ENCODE measurements at regions not wholly inside any gene's neighbourhood (a gene's known extent, or its start where the extent isn't known, plus 50 kb on each side); places are given as distances from the start of the nearest gene placed in this dataset.

DNA sequence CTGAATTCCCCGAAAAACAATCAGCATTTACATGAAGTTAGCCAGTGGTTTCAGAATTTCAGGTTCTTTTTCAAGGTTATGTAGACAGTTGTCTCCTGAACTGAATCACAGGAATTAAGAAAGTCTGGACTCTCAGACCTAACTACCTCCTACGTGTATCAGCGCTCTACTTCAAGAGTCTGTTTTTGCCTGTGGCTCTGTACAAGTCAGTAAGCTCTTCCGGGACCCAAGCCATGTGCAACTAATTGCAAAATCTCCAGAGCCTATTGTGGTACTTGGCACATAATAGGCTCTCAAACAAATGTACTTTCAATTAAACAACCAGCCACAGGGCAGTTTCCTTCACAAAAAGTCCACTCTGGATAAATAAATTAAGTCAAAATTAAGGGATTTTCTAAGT, 414.2 kb downstream of the PDCD6IP start:
- no peaks in the 10 kb centered on the region for H3K79me2 ChIP-seq (ENCODE audit: control insufficient read depth, insufficient read depth, low read length)
- Mint-ChIP-seq H3K4me1 (peaks cover 39% of the 10 kb centered on the region), H3K9me3 (ENCODE audit: insufficient read depth) (no peaks in the 10 kb centered on the region), H3K27me3 (no peaks in the 10 kb centered on the region), H3K4me3 (no peak overlapping the region), H3K27ac (no peak overlapping the region)
- no peaks in the 10 kb centered on the region for H3K27me3 ChIP-seq (replicated peaks in 1 of 4; ENCODE audit: control extremely low read depth in 1 of 4, control insufficient read depth in 3 of 4, insufficient read depth in 4 of 4, low read length in 3 of 4)
- no peak overlapping the region for H2AFZ ChIP-seq (ENCODE audit: insufficient read depth, low read depth, low read length, poor library complexity, severe bottlenecking)
- H4K20me1 ChIP-seq (ENCODE audit: control insufficient read depth, insufficient read depth, low read length, poor library complexity, severe bottlenecking), result no peaks in the 10 kb centered on the region
- H3K4me3 ChIP-seq (ENCODE audit: control extremely low read depth in 1 of 5, extremely low read depth in 1 of 5, insufficient read depth in 1 of 5, low read depth in 2 of 5, low read length in 4 of 5), result no peak overlapping the region
- POLR2A ChIA-PET, result no interaction called here
- CTCF ChIA-PET, result no interaction called here
- H3K27ac ChIP-seq (ENCODE audit: low read length in 2 of 2), result no peak overlapping the region
- peaks cover 5 to 18% of the 10 kb centered on the region in 2 donors for H3K4me1 ChIP-seq (ENCODE audit: control insufficient read depth in 2 of 2, insufficient read depth in 2 of 2, low read length in 2 of 2)
- intact Hi-C loops (cut with micrococcal nuclease), result no loop called here
- H3K9me3 ChIP-seq (ENCODE audit: control extremely low read depth in 1 of 3, control insufficient read depth in 2 of 3, insufficient read depth in 1 of 3, low read length in 2 of 3), result no peaks in the 10 kb centered on the region
- H3K9ac ChIP-seq (ENCODE audit: low read length), result no peak overlapping the region
- 73% methylated on average over 3 of the region's 4 CpGs for WGBS (ENCODE audit: insufficient coverage)
- no peak for DNase-seq
- no peaks in the 10 kb centered on the region for H3K36me3 ChIP-seq (replicated peaks in 1 of 2; ENCODE audit: control extremely low read depth in 1 of 2, control insufficient read depth in 1 of 2, extremely low read depth in 1 of 2, insufficient read depth in 2 of 2, low read length in 1 of 2)
- TF ChIP-seq, protein P1, sequence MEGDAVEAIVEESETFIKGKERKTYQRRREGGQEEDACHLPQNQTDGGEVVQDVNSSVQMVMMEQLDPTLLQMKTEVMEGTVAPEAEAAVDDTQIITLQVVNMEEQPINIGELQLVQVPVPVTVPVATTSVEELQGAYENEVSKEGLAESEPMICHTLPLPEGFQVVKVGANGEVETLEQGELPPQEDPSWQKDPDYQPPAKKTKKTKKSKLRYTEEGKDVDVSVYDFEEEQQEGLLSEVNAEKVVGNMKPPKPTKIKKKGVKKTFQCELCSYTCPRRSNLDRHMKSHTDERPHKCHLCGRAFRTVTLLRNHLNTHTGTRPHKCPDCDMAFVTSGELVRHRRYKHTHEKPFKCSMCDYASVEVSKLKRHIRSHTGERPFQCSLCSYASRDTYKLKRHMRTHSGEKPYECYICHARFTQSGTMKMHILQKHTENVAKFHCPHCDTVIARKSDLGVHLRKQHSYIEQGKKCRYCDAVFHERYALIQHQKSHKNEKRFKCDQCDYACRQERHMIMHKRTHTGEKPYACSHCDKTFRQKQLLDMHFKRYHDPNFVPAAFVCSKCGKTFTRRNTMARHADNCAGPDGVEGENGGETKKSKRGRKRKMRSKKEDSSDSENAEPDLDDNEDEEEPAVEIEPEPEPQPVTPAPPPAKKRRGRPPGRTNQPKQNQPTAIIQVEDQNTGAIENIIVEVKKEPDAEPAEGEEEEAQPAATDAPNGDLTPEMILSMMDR (IDR thresholded peaks at IDR 0.05), result no peak
- no peak for TF ChIP-seq EZH2 (IDR thresholded peaks at IDR 0.05; ENCODE audit: borderline replicate concordance, insufficient read depth, low read depth, low read length, poor library complexity, severe bottlenecking)
- ATAC-seq (ENCODE audit: low read depth), result no peak
- H3K4me2 ChIP-seq (replicated peaks; ENCODE audit: low read depth, low read length, poor library complexity, severe bottlenecking), result no peak overlapping the region

DNA sequence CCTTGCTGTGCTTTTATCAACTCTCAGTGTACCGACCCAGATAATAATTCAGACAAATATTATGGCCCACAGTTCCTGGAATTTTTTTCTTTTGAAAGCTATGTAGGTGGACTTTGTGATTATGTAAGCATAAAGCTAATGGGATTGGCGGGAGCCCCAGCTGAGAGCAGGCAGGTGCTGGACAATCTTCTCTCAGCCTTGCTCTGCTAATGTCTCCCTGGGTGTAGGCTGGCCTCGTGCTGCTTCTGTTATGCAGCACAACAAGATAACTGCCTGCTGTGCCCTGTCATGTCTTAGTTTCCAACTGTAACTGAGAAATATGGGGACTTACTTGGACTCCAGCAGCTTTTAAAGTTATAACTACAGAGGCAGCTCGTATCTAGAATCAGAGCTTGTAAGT, 415.0 kb downstream of the PDCD6IP start:
- no peaks in the 10 kb centered on the region for H3K27me3 Mint-ChIP-seq
- TF ChIP-seq EZH2 (IDR thresholded peaks at IDR 0.05; ENCODE audit: borderline replicate concordance, insufficient read depth, low read depth, low read length, poor library complexity, severe bottlenecking), result no peak
- TF ChIP-seq, protein P1 (IDR thresholded peaks at IDR 0.05), result no peak
- Histone ChIP-seq H3K4me1 (ENCODE audit: control insufficient read depth in 2 of 2, insufficient read depth in 2 of 2, low read length in 2 of 2) (peaks cover 5 to 18% of the 10 kb centered on the region in 2 donors), H2AFZ (ENCODE audit: insufficient read depth, low read depth, low read length, poor library complexity, severe bottlenecking) (no peak overlapping the region), H3K27ac (ENCODE audit: low read length in 2 of 2) (no peak overlapping the region), H3K9me3 (ENCODE audit: control extremely low read depth in 1 of 3, control insufficient read depth in 2 of 3, insufficient read depth in 1 of 3, low read length in 2 of 3) (no peaks in the 10 kb centered on the region), H3K27me3 (replicated peaks in 1 of 4; ENCODE audit: control extremely low read depth in 1 of 4, control insufficient read depth in 3 of 4, insufficient read depth in 4 of 4, low read length in 3 of 4) (no peaks in the 10 kb centered on the region), H3K4me3 (ENCODE audit: control extremely low read depth in 1 of 5, extremely low read depth in 1 of 5, insufficient read depth in 1 of 5, low read depth in 2 of 5, low read length in 4 of 5) (no peak overlapping the region), H3K79me2 (ENCODE audit: control insufficient read depth, insufficient read depth, low read length) (no peaks in the 10 kb centered on the region), H3K36me3 (replicated peaks in 1 of 2; ENCODE audit: control extremely low read depth in 1 of 2, control insufficient read depth in 1 of 2, extremely low read depth in 1 of 2, insufficient read depth in 2 of 2, low read length in 1 of 2) (no peaks in the 10 kb centered on the region), H4K20me1 (ENCODE audit: control insufficient read depth, insufficient read depth, low read length, poor library complexity, severe bottlenecking) (no peaks in the 10 kb centered on the region), H3K4me2 (replicated peaks; ENCODE audit: low read depth, low read length, poor library complexity, severe bottlenecking) (no peak overlapping the region), H3K9ac (ENCODE audit: low read length) (no peak overlapping the region)
- H3K4me1 Mint-ChIP-seq, result peaks cover 41% of the 10 kb centered on the region
- H3K27ac Mint-ChIP-seq, result no peak overlapping the region
- DNase-seq (no peak), ATAC-seq (ENCODE audit: low read depth) (no peak)
- no peak overlapping the region for H3K4me3 Mint-ChIP-seq
- ChIA-PET CTCF (no interaction called here), POLR2A (no interaction called here)
- no peaks in the 10 kb centered on the region for H3K9me3 Mint-ChIP-seq (ENCODE audit: insufficient read depth)
- intact Hi-C loops (cut with micrococcal nuclease), result no loop called here
- 100% methylated on average over 2 of the region's 4 CpGs for whole genome bisulfite sequencing (ENCODE audit: insufficient coverage)
